Hippocampal formation (tissue), 2 donors: ENCODE measurements at regions not wholly inside any gene's neighbourhood (a gene's known extent, or its start where the extent isn't known, plus 50 kb on each side); places are given as distances from the start of the nearest gene placed in this dataset.
"Not testable (repeated sequence)": the region's sequence is repeated elsewhere in the genome, so short reads cannot be mapped to it uniquely, and the experiment has no call there.

Experiments
- DNase-seq, 2 donors: peaks; one replicate each; lab custom pipeline; 2025; lab: John Stamatoyannopoulos, UW

DNA sequence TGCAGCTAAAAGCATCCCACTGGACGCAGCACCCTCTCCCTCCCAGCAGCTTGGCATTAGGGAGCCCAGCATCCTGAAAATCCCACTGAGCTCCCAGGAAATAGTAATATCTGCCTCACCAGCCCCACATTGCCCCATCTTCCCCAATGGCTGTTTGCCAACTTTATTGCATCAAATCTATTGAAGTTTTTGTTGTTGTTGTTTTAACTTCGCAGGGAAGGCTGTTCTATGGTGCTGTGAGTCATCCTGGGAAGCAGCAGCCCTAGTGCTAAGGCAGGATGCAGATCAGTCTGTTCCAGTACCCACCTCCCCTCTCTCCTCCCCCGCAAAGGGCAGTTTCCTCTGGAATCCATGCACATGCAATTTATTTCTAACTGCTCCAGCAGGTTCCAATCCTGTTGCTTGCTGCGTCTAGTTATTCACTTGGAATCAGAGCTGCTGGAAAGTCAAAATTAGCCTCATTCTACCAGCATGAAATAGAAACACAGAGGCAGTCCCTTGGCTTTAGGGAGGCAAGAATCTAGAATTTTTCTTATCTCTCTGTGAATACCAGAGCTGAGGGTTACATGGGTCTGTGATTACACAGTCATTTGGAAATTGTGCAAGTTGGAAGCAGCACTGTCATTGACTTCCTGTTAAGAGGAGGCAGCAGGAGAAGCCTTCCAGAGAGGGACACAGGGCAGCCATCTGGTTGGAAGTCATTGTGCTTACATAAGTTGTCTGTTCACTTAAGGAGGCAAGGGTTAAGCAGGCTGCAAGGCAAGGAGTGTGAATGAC, 115.9 kb upstream of the CACUL1 start:
- DNase-seq, result peak in 1 of 2 donors; percentile 28

DNA sequence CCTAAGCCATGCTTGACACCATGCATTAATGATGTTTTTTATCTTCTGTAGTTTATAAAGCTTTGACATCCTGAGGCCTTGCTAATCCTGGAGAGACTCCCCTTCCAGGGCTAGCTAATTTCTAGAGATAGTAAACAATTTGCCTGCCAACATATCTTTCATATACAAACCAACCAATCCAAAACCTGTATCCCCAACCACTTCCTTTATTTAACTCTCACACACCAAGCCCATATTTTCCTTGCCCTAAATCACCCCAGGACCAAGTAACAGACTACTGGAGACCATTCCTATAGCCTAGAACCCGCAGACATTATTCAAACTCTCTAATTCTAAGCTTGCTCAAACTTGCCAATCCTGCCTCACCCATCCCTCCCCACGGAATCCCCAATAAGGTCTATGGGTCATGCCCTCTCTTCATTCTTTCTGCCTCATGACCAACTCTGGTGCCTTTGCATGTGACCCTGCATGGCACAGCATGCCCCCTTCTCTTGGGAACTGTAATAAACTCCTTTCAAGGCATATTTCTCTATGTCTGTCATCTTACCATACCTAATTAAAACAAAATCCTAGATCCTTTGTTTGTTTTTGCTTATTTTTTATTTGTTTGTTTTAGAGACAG, 116.6 kb upstream of the CACUL1 start:
- no peak for DNase-seq

DNA sequence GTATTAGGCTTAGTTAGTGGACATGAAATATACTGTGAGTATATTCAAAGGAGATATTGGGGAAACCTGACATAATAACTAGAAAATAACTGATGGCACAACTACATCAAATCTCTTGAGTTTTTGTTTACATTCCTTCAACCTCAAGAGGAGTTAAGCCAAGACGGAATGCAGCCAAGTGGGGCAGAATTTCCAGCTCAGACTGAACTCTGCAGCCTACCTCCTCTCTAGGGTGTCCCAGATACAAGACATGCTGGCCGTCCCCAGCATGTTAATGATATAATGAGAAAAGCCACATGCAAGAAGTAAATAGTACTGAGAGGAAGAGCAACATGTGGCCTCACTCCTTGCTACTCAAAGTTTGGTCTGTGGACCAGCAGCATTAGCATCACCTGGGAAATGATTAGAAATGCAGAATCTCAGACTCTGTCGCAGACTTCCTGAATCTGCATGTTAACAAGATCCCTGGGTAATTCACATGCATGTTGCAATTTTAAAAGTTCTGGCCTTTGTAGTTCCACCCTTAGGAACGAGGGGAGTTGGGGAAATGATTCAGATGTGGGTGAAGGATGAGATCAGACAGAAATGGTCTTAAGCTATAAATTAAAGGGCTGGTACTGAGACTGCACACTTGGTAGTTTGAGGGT, 118.4 kb upstream of the CACUL1 start:
- DNase-seq, result no peak

DNA sequence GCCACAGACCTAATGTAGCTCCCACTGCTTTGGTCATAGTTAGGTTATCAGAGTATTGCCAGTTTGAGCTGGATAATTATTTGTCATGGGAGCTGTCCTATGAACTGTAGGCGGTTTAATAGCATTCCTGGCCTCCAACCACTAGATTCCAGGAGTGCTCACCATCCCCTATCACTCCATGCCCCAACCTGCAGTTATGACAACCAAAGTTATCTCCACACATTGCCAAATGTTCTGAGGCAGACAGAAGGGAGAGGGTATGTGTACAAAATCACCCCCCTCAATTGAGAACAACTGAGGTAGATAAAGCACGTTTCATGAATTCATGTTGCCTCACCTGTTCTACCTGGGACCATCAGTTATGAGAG, 119.0 kb upstream of the CACUL1 start:
- DNase-seq, result no peak

DNA sequence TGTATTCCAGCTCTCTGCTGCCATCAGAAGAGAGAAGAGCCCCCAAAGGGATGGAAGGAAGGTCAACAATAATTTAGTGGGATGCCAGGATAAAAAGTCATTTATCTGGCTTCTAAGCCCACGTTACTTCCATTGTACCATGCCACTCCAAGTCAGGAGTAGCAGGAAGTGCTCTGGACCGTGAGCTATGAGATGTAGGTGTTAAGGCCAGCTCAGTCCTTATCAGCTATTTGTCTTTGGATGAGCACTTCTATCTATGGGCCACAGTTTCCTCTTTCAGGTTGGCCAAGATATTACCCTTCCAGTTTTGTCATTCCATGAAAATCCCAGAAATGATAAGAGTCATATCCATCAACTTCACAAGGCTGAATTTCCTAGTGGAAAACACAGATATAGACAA, 119.4 kb upstream of the CACUL1 start:
- DNase-seq, result no peak

DNA sequence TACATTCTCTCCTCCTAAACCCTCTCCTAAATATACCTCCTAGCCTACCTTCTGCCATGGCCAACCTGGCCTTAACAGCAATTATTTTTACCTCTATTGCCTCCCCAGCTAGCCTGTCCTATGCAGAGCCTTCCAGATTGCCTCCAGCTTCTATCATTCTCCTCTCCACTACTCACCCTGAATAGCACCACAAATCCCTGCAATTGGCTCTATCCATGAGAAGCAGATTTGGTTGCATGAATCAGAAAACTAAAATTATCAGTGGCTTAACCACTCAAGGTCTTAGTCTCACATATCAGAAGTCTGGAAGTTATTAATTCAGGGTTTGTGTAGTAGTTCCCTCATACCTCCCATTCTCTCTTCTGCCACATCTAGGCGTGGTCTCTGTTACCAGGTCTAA, 120.3 kb upstream of the CACUL1 start:
- DNase-seq, result no peak

DNA sequence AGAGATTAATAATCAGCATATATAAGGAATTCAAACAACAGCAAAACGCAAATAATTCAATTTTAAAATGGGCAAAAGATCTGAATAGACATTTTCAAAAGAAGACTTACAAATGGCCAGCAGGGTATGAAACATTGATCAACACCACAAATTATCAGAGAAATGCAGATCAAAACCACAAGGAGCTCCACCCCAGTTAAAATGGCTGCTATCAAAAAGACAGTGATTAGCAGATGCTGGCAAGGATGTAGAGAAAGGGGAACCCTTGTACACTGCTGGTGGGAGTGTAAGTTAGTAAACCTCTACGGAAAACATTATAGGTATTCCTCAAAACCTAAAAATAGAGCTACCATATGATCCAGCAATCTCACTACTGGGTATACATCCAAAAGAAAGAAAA, 128.0 kb upstream of the CACUL1 start:
- DNase-seq, result no peak

DNA sequence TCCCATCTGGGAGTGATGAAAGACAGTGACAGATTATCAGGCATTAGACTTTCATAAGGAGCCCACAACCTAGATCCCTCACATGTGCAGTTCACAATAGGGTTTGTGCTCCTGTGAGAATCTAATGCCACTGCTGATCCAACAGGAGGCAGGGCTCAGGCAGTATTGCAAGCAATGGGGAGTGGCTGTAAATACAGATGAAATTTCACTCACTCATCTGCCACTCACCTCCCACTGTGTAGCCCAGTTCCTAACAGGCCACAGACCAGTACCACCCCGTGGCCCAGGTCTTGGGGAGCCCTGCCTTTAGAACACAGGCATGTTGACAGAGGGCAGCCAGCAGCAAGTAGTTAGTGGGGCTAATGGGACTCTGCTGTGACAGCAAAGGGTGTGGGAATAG, 137.3 kb upstream of the NANOS1 start:
- DNase-seq, result no peak

DNA sequence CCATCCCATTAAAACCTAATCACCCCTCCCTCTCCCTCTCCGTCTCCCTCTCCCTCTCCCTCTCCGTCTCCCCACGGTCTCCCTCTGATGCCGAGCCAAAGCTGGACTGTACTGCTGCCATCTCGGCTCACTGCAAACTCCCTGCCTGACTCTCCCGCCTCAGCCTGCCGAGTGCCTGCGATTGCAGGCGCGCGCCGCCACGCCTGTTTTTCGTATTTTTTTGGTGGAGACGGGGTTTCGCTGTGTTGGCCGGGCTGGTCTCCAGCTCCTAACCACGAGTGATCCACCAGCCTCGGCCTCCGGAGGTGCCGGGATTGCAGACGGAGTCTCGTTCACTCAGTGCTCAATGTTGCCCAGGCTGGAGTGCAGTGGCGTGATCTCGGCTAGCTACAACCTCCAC, 134.6 kb upstream of the NANOS1 start:
- DNase-seq, result not testable (repeated sequence)

DNA sequence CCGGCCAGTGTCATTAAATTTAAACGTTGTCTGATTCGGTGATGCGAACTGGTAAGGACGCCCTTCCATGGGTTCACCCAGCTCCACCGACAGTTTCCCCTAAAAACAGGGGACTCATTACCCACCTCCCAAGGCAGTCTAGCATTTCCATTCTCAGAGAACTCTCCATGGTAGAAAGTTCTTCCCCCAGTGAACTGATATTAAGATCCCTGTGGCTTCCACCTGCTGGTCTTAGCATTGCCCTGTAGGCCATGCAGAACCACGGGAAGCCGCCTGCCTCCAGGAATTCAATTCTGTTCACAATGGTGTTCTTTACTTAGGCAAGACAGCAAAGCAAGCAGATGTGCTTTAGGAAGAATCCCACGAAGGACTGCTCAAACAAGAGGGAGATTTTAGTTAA, 128.9 kb upstream of the NANOS1 start:
- no peak for DNase-seq

DNA sequence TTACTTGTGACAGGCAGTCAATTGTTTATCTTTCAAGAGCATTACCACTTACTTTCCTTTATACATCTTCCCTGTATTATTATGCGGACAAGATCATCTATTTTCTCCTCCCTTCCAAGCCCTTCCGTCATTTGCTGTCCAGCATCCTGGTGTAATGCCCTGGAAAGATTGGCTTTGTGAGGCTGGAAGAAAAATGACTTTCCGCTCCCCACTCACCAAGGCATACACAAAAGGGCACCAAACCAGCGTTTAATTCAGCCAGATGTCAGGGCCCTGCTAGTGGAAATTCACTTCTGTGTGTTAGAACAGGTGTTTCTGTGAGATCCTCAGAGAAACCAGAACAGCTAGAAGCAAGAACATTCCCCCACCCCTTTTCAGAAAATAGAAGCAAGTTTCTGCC, 128.1 kb upstream of the NANOS1 start:
- DNase-seq, result no peak

DNA sequence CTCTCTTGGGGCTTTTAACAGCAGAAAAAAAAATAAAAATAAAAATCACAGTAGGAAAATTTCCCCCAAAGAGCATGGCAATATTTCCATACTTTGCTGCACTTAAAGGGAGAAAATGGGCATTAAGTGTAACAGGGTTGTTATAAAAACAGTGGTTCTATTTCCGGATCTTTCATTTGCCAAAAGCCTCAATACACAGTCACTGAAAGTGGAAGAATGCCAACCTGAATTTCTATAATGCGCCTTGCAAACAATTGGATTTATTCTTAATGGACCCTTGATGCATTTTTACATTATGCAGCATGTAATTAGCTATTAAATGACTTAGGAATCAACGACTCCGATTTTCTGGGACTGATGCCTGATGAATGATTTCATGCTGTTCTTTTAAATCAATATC, 127.6 kb upstream of the NANOS1 start:
- DNase-seq, result no peak

DNA sequence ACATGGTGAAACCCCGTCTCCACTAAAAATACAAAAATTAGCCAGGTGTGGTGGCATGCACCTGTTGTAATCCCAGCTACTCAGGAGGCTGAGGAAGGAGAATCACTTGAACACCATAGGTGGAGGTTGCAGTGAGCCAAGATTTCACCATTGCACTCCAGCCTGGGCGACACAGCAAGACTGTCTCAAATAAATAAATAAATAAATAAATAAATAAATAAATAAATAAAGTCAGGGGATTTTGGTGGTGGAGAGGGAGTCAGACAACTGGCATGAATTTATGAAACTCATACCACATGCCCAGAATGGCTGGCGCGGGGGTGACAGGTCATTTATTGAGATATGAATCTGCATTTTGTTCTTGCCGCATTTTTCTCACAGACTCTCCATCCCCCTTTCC, 126.9 kb upstream of the NANOS1 start:
- not testable (repeated sequence) for DNase-seq

DNA sequence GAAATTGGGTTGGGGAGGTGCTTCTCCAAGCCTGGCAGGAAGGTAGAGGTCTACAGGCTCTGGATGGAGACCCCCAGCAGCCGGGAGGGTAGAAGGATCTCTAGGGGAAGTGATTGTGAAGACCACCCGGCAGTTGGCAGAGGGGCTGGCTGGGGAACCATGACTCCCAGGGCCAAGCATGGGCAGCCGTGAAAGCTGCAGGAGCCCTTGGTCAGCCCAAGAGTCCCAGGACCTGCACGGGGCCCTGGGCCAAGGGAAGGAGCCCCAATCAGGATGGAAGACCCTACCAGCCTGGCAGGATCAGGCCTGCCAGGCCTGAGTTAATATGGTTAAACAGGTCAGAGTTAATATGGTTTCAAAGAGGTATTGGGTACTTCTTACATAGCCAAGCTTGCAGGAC, 126.3 kb upstream of the NANOS1 start:
- DNase-seq, result no peak

DNA sequence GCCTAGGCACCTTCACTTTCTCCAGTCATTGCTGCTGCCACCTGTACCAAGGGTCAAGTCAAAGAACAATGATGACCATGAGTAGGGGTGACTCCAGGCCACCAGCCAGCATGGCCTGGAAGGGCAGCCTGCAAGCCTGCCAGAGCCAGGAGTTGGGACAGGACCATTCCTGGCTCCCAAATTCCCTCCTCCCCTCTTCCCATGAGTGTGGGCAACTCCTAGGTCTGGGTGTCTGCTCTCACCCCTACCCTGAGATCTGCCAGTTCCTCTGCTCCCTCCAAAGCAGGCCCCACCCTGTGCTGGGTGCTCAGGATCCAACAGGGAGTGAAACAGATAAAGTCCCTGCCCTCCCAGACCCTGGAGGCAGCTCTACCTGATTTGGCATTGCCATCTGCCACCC, 125.8 kb upstream of the NANOS1 start:
- DNase-seq, result no peak

DNA sequence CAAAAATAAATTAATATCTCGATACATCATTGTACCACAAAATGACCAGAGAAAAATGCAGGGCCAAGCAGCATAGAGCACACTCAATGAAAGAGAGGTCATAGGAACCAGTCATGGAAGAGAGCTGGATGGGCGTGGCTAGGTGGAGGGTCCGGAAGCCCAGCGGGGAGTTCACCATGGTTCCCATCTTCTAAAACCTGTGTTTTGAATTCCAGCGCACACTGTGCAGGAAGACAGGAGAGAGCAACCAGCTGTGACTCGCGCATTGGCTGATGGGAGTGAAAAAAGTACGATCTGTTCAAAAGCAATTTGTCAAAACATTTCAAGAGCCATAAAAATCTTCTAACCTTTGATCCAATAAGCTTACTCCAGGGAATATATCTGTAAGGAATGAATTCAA, 125.2 kb upstream of the NANOS1 start:
- no peak for DNase-seq

DNA sequence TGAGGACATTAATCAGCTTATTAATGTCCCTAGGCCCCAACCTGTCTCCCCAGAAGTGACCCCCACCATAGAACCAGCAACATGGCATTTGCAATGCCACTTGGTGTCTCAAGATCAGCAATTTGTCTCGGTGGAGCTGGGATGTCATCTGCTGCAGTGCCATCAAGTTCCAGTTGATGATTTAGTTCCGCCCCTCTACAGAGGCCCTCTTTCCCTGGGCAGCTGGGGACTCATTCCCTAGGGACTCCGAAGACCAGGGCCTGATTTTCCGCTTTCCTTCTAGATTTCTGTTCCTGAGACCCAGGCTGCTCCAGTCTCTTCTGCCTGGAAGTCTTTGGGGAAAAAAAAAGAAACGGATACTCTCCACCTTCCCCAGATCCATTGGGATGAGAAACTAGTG, 122.5 kb upstream of the NANOS1 start:
- DNase-seq, result no peak

DNA sequence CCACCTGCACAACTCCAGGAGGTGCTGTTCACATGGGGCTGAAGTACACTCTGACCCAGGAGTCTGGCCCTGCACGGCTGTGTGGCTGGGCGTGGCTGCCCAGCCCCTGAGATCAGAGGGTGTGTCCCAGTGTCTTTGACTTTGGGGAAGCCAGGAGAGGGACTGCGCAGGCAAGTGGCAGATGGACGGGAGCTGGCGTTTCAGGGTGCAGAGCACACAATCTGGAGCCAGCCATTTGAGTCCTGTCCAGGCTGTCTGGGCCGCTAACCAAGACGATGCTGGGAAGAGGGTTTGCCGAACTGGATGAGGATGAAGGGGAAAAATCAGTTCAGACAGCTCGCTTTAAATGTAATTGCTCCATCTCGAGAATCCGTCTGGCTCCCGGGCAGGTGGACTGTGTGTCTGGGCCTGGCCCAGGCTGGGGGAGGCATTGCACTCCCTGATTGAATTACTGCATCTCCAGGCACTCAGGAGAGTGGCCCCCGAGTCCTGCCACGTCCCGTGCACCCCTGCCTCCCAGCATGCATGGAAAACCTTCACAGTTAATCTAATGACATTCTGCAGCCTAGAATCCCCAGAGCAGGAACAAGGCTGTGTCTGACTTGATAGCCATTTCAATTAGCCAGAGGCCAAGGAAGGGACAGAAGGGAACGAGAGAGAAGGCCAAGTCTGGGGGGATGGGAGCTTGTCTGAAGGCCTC, 120.8 kb upstream of the NANOS1 start:
- no peak for DNase-seq

DNA sequence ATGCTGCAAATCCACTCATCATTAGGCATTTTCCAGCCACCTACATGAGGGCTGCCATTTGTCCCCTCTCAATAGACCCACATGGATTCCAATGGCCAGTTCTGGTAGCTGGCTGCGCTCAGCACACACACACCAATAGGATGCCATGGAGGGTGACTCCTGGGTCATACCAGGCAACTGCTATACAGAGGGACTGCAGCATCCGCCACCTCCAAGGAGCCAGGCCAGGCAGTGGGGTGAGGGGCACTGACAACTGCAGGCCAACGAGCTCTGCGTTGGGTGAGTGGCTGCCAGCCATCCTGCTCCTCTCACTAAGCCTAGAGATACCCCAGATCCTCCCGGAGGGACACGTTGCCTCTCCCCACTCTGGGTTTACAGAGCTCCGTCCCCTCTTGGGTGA, 118.8 kb upstream of the NANOS1 start:
- DNase-seq, result no peak

DNA sequence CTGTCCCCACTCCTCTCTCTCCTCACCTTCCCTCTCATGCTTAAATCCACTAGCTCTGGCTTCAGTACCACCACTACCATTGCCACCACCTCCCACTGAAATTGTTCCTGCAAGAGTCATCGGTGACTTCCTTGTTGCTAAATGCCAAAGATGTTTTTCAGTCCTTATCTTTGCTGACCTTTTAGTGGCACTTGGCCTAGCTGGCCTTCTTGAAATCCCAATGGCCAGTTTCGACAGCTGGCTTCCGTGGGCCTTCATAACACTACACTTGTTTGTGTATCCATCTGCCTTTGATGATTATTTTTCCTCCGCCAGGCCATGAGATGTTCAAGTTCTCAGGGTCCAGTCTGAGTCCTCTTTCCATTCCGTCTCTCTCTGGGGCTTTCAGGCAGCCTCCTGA, 118.2 kb upstream of the NANOS1 start:
- no peak for DNase-seq

DNA sequence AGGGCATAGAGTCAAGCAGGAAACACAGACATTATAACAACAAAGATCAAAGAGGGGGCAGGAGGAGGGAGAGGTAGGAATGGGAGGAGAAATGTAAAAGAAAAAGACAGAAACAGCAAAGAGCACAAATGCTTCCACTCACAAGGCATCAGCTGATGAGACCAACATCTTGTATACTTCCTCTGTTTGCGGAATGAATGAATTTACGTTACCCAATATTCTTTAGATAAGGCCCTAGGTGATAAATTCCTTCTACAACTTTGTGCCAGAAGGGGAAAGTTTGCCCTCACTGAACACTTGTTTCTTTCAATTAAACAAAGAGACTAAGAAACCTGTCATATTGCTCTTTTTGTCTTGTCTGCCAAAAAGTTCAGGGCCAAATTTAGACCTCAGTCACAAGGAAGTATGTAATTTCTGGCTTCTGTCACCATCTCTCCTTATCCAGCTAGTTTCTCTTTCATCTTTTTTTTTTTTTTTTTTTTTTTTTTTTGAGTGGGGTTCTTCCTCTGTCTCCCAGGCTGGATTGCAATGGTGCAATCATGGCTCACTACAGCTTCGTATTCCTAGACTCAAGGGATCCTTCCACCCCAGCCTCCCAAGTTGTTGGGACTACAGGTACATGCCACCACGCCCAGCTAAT, 116.4 kb upstream of the NANOS1 start:
- no peak for DNase-seq

DNA sequence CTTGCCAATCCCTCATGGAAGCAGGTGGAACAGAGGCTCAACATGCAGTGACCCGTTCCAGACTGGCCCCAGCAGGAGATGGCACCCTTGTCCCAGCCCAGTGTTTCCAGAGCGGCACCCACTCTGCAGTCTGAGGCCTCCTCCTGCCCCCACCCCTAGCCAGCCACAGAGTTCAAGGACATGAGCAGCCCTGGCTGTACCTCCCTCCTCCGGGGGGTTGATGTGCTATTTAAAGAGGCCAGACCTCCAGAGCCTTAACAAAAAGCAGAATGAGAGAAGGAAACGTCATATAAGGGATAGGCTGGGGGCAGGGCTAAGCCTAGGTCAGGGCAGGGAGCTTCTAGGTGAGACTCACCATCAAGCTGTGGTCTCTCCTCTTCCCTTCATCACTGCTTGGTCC, 115.7 kb upstream of the NANOS1 start:
- DNase-seq, result no peak
